GM23248 (cell line): ENCODE measurements at regions not wholly inside any gene's neighbourhood (a gene's known extent, or its start where the extent isn't known, plus 50 kb on each side); places are given as distances from the start of the nearest gene placed in this dataset.

Experiments
- EZH2 ChIP-seq: fragments of 200-600 bp; sonication (generic); IDR thresholded peaks from 2 replicates; pipeline ENCODE4 v1.6.1; 2018; ENCODE audit warnings: antibody characterized with exemption, mild to moderate bottlenecking; ENCODE audit not compliant: insufficient read depth, poor library complexity, severe bottlenecking
- EZH2phosphoT487 ChIP-seq: fragments of 200-600 bp; sonication (generic); IDR thresholded peaks from 2 replicates; pipeline ENCODE4 v1.6.1; 2018; ENCODE audit warnings: antibody characterized with exemption, moderate library complexity, mild to moderate bottlenecking, low read depth; ENCODE audit not compliant: insufficient read depth

DNA sequence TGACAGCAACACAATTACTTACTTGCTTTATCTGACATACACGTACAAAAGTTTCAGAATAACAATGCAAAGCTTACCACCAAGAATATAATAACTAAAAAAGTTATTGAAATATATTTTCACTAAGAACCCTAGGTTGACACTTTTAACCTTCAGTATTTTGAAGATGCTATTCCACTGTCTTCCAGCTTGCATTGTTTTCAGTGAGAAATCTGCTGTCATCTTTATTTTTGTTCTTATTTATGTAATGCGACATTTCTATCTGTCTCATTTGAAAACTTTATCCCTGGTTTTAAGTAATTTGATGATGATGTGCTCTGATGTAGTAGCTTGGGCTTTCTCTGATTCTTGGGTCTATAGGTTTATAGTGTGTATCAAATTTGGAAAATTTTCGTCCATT lies 165.0 kb upstream of the SMIM21 start:
- TF ChIP-seq EZH2phosphoT487 (no peak), EZH2 (no peak)
